HG02588 (cell line): ENCODE measurements at regions not wholly inside any gene's neighbourhood (a gene's known extent, or its start where the extent isn't known, plus 50 kb on each side); places are given as distances from the start of the nearest gene placed in this dataset.
A peak's percentile ranks its signal among the peaks of the same experiment; 100 is the strongest.
"Not testable (repeated sequence)": the region's sequence is repeated elsewhere in the genome, so short reads cannot be mapped to it uniquely, and the experiment has no call there.

Experiments
- ATAC-seq: cut with Tn5 transposase; IDR thresholded peaks from one replicate; pipeline ENCODE4 v1.9.1; 2021; ENCODE audit warnings: mild to moderate bottlenecking, moderate library complexity; ENCODE audit not compliant: unreplicated experiment

GRCh38 chr10:133689897-133690296 is 63.3 kb upstream of the FRG2B start:
- ATAC-seq, result not testable (repeated sequence)

DNA sequence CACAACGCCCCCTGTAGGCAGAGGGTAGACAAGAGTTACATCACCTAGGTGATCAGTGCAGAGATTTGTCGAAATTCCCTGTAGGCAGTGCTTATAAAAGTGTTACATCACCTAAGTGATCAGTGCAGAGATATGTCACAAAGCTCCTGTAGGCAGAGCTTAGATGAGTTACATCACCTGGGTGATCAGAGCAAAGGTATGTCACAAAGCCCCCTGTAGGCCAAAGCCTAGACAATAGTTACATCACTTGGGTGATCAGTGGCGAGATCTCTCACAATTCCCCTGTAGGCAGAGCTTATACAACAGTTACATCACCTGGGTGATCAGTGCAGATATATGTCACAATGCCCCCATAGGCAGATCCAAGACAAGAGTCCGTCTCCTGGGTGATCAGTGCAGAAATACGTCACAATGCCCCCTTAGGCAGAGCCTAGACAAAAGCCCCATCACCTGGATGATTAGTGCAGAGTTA is 61.9 kb upstream of the FRG2B start:
- peak; percentile 30 for ATAC-seq

GRCh38 chr10:133687689-133688440 is 61.3 kb upstream of the FRG2B start:
- peak; percentile 53 for ATAC-seq

DNA sequence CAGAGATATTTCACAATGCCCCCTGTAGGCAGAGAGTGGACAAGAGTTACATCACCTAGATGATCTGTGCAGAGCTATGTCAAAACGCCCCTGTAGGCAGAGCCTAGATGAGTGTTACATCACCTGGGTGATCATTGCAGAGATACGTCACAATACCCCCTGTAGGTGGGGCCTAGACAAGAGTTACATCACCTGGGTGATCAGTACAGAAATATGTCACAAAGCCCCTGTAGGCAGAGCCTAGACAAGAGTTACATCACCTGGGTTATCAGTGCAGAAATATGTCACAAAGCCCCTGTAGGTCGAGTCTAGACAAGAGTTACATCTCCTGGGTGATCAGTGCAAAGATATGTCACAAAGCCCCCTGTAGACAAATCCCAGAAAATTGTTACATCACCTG is 60.4 kb upstream of the FRG2B start:
- ATAC-seq, result not testable (repeated sequence)
